ENCODE measurements at regions not wholly inside any gene's neighbourhood (a gene's known extent, or its start where the extent isn't known, plus 50 kb on each side); places are given as distances from the start of the nearest gene placed in this dataset.

DNA sequence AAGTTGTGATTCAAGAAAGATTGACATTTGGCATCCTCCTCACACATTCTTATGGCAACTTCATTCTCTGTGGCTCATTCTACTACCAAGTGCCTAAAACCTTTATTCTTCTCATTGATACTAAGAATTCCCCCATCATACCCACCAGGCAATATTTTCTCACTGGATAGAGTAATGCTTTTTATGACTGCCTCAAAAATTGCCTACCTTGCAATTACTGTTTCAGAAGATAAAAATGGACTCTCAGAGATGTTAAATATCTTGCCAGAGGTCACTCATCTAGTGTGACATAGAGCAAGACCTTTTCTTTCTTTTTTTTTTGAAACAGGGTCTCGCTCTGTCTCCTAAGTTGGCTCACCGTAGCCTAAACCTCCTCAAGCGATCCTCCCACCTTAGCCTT, 192.8 kb upstream of the KYNU start:
- TF ChIP-seq POLR2A (IDR thresholded peaks at IDR 0.05; ENCODE audit: low read length) (no peak), GATA1 (IDR thresholded peaks at IDR 0.05; ENCODE audit: low read depth, low read length) (no peak)
